A549 (cell line): ENCODE measurements at regions not wholly inside any gene's neighbourhood (a gene's known extent, or its start where the extent isn't known, plus 50 kb on each side); places are given as distances from the start of the nearest gene placed in this dataset.

ENCODE experiments used
- ATAC-seq, 2 experiments: fragments of 200-7000 bp in 1 of 2; fragments of >200 bp in 1 of 2; cut with Nextera tagmentation in 1 of 2; cut with Tn5 transposase in 1 of 2; 3 replicates each; pipeline versions ENCODE4 v1.8.0 to v1.9.1; 2018 to 2020; ENCODE audit warnings: mild to moderate bottlenecking in 1 of 2, moderate library complexity in 1 of 2
- CTCF ChIA-PET: fragments of 300-600 bp; sonication (Branson Sonifier 250); formaldehyde crosslinking; extraction: SDS; loops from one replicate; lab custom pipeline; 2021; ENCODE audit warnings: antibody characterized with exemption, inconsistent platforms; lab: Yijun Ruan, JAX
- POLR2A ChIA-PET: fragments of 350-600 bp; formaldehyde crosslinking; extraction: SDS; loops from one replicate; lab custom pipeline; 2021; ENCODE audit warnings: antibody characterized with exemption, inconsistent platforms; lab: Yijun Ruan, JAX
- DNase-seq, 2 experiments: peaks; one replicate each; pipeline versions ENCODE4 v3.0.0 to v3.0.0-alpha.2; 2011 to 2016; ENCODE audit warnings: low read depth in 1 of 2, low spot score in 1 of 2
- FAIRE-seq: peaks from 2 replicates; lab custom pipeline; 2011; peaks lifted over from hg19 to GRCh38; lab: Jason Lieb, UNC
- H3K27ac ChIP-seq, 2 experiments: fragments of >200 bp; sonication (Bioruptor Twin); formaldehyde crosslinking; 3 replicates each; pipeline ENCODE4 v1.5.1; 2016 to 2017
- H3K4me1 ChIP-seq: fragments of >200 bp; sonication (Bioruptor Twin); formaldehyde crosslinking; 3 replicates; pipeline ENCODE4 v1.6.1; 2016
- H3K4me2 ChIP-seq: fragments of >200 bp; sonication (Bioruptor Twin); formaldehyde crosslinking; 3 replicates; pipeline ENCODE4 v1.6.1; 2016
- H3K4me3 ChIP-seq: fragments of >200 bp; sonication (Bioruptor Twin); formaldehyde crosslinking; 3 replicates; pipeline ENCODE4 v1.5.1; 2016
- H3K9me3 ChIP-seq: fragments of >200 bp; sonication (Bioruptor Twin); formaldehyde crosslinking; 3 replicates; pipeline ENCODE4 v1.6.1; 2016
- BHLHE40 ChIP-seq: IDR thresholded peaks from 2 replicates; pipeline ENCODE4 v1.6.1; 2012; ENCODE audit warnings: low read depth, low read length, inconsistent platforms
- CBX2 ChIP-seq: fragments of 200-600 bp; sonication (generic); IDR thresholded peaks from 2 replicates; pipeline ENCODE4 v1.6.1; 2016; ENCODE audit warnings: low read depth, mild to moderate bottlenecking, borderline replicate concordance
- CBX8 ChIP-seq: fragments of 200-600 bp; sonication (generic); IDR thresholded peaks from 2 replicates; pipeline ENCODE4 v1.6.1; 2016
- EHF ChIP-seq: fragments of 250-450 bp; sonication (Bioruptor Pico); IDR thresholded peaks from 2 replicates; pipeline ENCODE4 v1.5.0; 2020; ENCODE audit warnings: mild to moderate bottlenecking
- EHMT2 ChIP-seq: fragments of 200-600 bp; sonication (generic); IDR thresholded peaks from 2 replicates; pipeline ENCODE4 v1.6.1; 2016; ENCODE audit warnings: antibody characterized with exemption, low read depth, mild to moderate bottlenecking, moderate library complexity
- FOSB ChIP-seq: fragments of 250-450 bp; sonication (Bioruptor Pico); IDR thresholded peaks from 2 replicates; pipeline ENCODE4 v1.5.0; 2020; ENCODE audit warnings: mild to moderate bottlenecking, moderate library complexity
- FOSL2 ChIP-seq, 2 experiments: fragments of 450-650 bp in 1 of 2; fragments of >200 bp in 1 of 2; sonication (Bioruptor Twin) in 1 of 2; formaldehyde crosslinking; IDR thresholded peaks; 2 replicates each; pipeline versions ENCODE4 v1.5.0 to v1.6.1; 2016 to 2020; ENCODE audit warnings: mild to moderate bottlenecking in 1 of 2, moderate library complexity in 1 of 2
- GATA3 ChIP-seq: IDR thresholded peaks from 2 replicates; pipeline ENCODE4 v1.6.1; 2012; ENCODE audit warnings: borderline replicate concordance
- HDAC2 ChIP-seq: fragments of 200-600 bp; sonication (generic); IDR thresholded peaks from 2 replicates; pipeline ENCODE4 v1.6.1; 2016
- HEYL ChIP-seq: fragments of 250-450 bp; sonication (Bioruptor Pico); IDR thresholded peaks from 2 replicates; pipeline ENCODE4 v1.8.0; 2021; ENCODE audit warnings: mild to moderate bottlenecking, moderate library complexity
- HOXA7 ChIP-seq: fragments of 250-450 bp; sonication (Bioruptor Pico); IDR thresholded peaks from 2 replicates; pipeline ENCODE4 v1.5.0; 2020; ENCODE audit warnings: mild to moderate bottlenecking, moderate library complexity
- HOXB5 ChIP-seq: fragments of 250-450 bp; sonication (Bioruptor Pico); IDR thresholded peaks from 2 replicates; pipeline ENCODE4 v1.5.0; 2020; ENCODE audit warnings: mild to moderate bottlenecking, moderate library complexity
- JUN ChIP-seq, 2 experiments: fragments of >200 bp; sonication (Bioruptor Twin); formaldehyde crosslinking; IDR thresholded peaks; 2 replicates in 1 of 2; 3 replicates in 1 of 2; pipeline ENCODE4 v1.6.1; 2016 to 2017
- MYC ChIP-seq: IDR thresholded peaks from 2 replicates; pipeline ENCODE4 v1.6.1; 2012; ENCODE audit warnings: mild to moderate bottlenecking, inconsistent platforms, low read length, improper control_type of control experiment, borderline replicate concordance
- NR3C1 ChIP-seq: fragments of >200 bp; sonication (Bioruptor Twin); formaldehyde crosslinking; IDR thresholded peaks from 3 replicates; pipeline ENCODE4 v1.6.1; 2017
- POLR2A ChIP-seq: IDR thresholded peaks from 2 replicates; pipeline ENCODE4 v1.6.1; 2012; ENCODE audit warnings: mild to moderate bottlenecking, low read length
- RAD21 ChIP-seq, 2 experiments: fragments of >200 bp in 1 of 2; sonication (Bioruptor Twin) in 1 of 2; formaldehyde crosslinking in 1 of 2; IDR thresholded peaks in 1 of 2; conservative IDR thresholded peaks in 1 of 2; 2 replicates in 1 of 2; 3 replicates in 1 of 2; pipeline ENCODE4 v1.6.1; 2012 to 2018; ENCODE audit warnings: inconsistent platforms in 1 of 2
- RCOR1 ChIP-seq: fragments of 150-350 bp; IDR thresholded peaks from 2 replicates; pipeline ENCODE4 v1.6.1; 2014; ENCODE audit warnings: antibody characterized with exemption, low read length, low read depth
- RNF2 ChIP-seq: fragments of 200-600 bp; sonication (generic); IDR thresholded peaks from 2 replicates; pipeline ENCODE4 v1.6.1; 2016; ENCODE audit warnings: low read depth, mild to moderate bottlenecking, antibody characterized with exemption, moderate library complexity, borderline replicate concordance
- SMC3 ChIP-seq: fragments of >200 bp; sonication (Bioruptor Twin); formaldehyde crosslinking; IDR thresholded peaks from 3 replicates; pipeline ENCODE4 v1.6.1; 2018; ENCODE audit warnings: inconsistent platforms
- TFCP2L1 ChIP-seq: fragments of 250-450 bp; sonication (Bioruptor Pico); IDR thresholded peaks from 2 replicates; pipeline ENCODE4 v1.5.0; 2021; ENCODE audit warnings: mild to moderate bottlenecking
- TP53 ChIP-seq: fragments of 250-450 bp; sonication (Bioruptor Pico); IDR thresholded peaks from 2 replicates; pipeline ENCODE4 v1.5.0; 2021; ENCODE audit warnings: mild to moderate bottlenecking, moderate library complexity
- ZC3H11A ChIP-seq: fragments of 450-650 bp; IDR thresholded peaks from 2 replicates; pipeline ENCODE4 v1.6.1; 2014; ENCODE audit warnings: antibody characterized with exemption, mild to moderate bottlenecking
- ZFP36 ChIP-seq: fragments of 450-650 bp; IDR thresholded peaks from 2 replicates; pipeline ENCODE4 v1.6.1; 2014; ENCODE audit warnings: borderline replicate concordance; ENCODE audit not compliant: partially characterized antibody
- ZNF302 ChIP-seq: fragments of 250-450 bp; sonication (Bioruptor Pico); IDR thresholded peaks from 2 replicates; pipeline ENCODE4 v1.9.0; 2021; ENCODE audit warnings: inconsistent platforms, mild to moderate bottlenecking, moderate library complexity
- ZSCAN20 ChIP-seq: fragments of 250-450 bp; sonication (Bioruptor Pico); IDR thresholded peaks from 2 replicates; pipeline ENCODE4 v1.8.0; 2022; ENCODE audit warnings: mild to moderate bottlenecking, moderate library complexity
- WGBS: methylation state at CpG from one replicate; pipeline ENCODE4 v1.1.6; 2017; ENCODE audit errors: missing lambda C conversion rate; 5-methylcytosine and 5-hydroxymethylcytosine counted together
- TF ChIP-seq, protein P1 (sequence below): fragments of 250-450 bp; sonication (Bioruptor Pico); IDR thresholded peaks from 2 replicates; pipeline ENCODE4 v1.5.0; 2021; ENCODE audit warnings: mild to moderate bottlenecking, moderate library complexity, borderline replicate concordance
- TF ChIP-seq, protein P2 (sequence below): fragments of 250-450 bp; sonication (Bioruptor Pico); IDR thresholded peaks from 2 replicates; pipeline ENCODE4 v1.5.0; 2020; ENCODE audit warnings: low read depth, mild to moderate bottlenecking, moderate library complexity
- TF ChIP-seq, protein P3 (sequence below): fragments of 450-650 bp; IDR thresholded peaks from 2 replicates; pipeline ENCODE4 v1.6.1; 2014; ENCODE audit warnings: antibody characterized with exemption
- TF ChIP-seq, protein P4 (sequence below): fragments of >200 bp; sonication (Bioruptor Twin); formaldehyde crosslinking; IDR thresholded peaks from 2 replicates; pipeline ENCODE4 v1.6.1; 2016
- TF ChIP-seq, protein P5 (sequence below): fragments of 150-350 bp; IDR thresholded peaks from 2 replicates; pipeline ENCODE4 v1.6.1; 2014; ENCODE audit warnings: low read depth, mild to moderate bottlenecking, low read length
- TF ChIP-seq, protein P6 (sequence below): IDR thresholded peaks from 2 replicates; pipeline ENCODE4 v1.6.1; 2012

DNA sequence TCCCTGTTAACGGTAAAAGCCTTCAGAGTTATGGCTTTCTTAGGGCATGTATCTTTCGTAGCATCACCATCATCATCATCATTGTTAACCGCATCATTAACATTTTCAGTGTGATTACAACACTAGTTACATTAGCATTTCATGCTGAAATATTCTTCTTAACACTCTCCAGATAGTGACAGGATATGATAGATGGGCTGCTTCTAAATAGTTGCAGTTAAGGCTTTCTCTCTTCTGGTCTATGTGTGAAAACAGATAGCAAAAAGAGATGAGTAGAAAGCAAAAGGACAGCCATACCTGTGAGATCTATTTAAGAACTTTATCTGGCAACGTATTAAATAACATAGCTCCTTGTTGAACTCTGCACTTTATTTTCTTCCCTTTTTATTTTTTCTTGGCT, 1069.8 kb downstream of the ADGRL3 start:
- H3K4me1 ChIP-seq: no peaks in the 10 kb centered on the region
- WGBS: 23% methylated on average over 4 of the region's 4 CpGs
- FAIRE-seq (no peak), ATAC-seq (no peak), DNase-seq (no peak)
- no peaks in the 10 kb centered on the region for H3K9me3 ChIP-seq
- ChIA-PET CTCF (interaction anchor here (0.6 kb wide), 1 partner anchor 175 kb away, joined by 3 read pairs; no protein-coding TSS in a partner anchor), POLR2A (no interaction called here)
- H3K27ac ChIP-seq: no peak overlapping the region
- no peak overlapping the region for H3K4me2 ChIP-seq
- TF ChIP-seq ZNF302 (CRISPR knock-in tag): no peak
- no peak for TF ChIP-seq HOXB5 (CRISPR knock-in tag)
- no peak for TF ChIP-seq RNF2
- TF ChIP-seq ZFP36: no peak
- no peak for TF ChIP-seq RCOR1
- no peak for TF ChIP-seq GATA3
- no peak for TF ChIP-seq ZSCAN20 (CRISPR knock-in tag)
- TF ChIP-seq CBX8: no peak
- TF ChIP-seq POLR2A: no peak
- TF ChIP-seq, protein P1, sequence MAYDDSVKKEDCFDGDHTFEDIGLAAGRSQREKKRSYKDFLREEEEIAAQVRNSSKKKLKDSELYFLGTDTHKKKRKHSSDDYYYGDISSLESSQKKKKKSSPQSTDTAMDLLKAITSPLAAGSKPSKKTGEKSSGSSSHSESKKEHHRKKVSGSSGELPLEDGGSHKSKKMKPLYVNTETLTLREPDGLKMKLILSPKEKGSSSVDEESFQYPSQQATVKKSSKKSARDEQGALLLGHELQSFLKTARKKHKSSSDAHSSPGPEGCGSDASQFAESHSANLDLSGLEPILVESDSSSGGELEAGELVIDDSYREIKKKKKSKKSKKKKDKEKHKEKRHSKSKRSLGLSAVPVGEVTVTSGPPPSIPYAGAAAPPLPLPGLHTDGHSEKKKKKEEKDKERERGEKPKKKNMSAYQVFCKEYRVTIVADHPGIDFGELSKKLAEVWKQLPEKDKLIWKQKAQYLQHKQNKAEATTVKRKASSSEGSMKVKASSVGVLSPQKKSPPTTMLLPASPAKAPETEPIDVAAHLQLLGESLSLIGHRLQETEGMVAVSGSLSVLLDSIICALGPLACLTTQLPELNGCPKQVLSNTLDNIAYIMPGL (CRISPR knock-in tag): no peak
- TF ChIP-seq EHMT2: no peak
- TF ChIP-seq TP53 (CRISPR knock-in tag): no peak
- no peak overlapping the region for H3K4me3 ChIP-seq

DNA sequence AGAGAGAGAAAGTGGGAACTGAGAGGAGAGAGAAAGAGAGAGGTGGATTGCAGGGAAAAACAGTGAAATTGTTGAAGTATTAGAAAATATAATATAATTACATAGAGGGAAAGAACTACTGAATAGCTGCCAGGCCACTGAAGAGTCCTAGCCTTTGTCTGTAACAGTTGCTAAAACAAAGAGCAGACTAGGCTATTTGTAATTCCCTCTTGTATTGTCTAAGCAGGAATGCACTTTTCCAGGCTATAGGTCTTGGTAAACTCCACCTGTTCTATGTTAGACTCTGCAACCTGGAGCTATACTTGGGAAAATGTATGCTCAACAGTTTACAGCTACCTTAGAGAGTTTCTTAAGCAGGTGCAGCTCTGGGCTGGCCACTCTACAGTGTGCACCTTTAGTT, 1063.3 kb downstream of the ADGRL3 start:
- no peak overlapping the region for H3K4me2 ChIP-seq
- no peak overlapping the region for H3K4me3 ChIP-seq
- no peaks in the 10 kb centered on the region for H3K4me1 ChIP-seq
- H3K9me3 ChIP-seq: no peaks in the 10 kb centered on the region
- DNase-seq: no peak
- CTCF ChIA-PET: no interaction called here
- H3K27ac ChIP-seq: no peak overlapping the region
- TF ChIP-seq HEYL (CRISPR knock-in tag): no peak
- no peak for TF ChIP-seq RAD21 (conservative IDR thresholded peaks at IDR 0.05 in 1 of 2, IDR thresholded peaks at IDR 0.05 in 1 of 2)
- TF ChIP-seq, protein P2, sequence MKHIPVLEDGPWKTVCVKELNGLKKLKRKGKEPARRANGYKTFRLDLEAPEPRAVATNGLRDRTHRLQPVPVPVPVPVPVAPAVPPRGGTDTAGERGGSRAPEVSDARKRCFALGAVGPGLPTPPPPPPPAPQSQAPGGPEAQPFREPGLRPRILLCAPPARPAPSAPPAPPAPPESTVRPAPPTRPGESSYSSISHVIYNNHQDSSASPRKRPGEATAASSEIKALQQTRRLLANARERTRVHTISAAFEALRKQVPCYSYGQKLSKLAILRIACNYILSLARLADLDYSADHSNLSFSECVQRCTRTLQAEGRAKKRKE: no peak
- TF ChIP-seq, protein P3, sequence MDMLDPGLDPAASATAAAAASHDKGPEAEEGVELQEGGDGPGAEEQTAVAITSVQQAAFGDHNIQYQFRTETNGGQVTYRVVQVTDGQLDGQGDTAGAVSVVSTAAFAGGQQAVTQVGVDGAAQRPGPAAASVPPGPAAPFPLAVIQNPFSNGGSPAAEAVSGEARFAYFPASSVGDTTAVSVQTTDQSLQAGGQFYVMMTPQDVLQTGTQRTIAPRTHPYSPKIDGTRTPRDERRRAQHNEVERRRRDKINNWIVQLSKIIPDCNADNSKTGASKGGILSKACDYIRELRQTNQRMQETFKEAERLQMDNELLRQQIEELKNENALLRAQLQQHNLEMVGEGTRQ: no peak
- no peak for TF ChIP-seq ZNF302 (CRISPR knock-in tag)
- no peak for TF ChIP-seq ZC3H11A
- no peak for TF ChIP-seq EHF (CRISPR knock-in tag)
- no peak for TF ChIP-seq BHLHE40
- TF ChIP-seq RCOR1: no peak
- TF ChIP-seq, all 56 proteins: peak for 0
- ATAC-seq: no peak
- no peak for FAIRE-seq
- POLR2A ChIA-PET: no interaction called here

DNA sequence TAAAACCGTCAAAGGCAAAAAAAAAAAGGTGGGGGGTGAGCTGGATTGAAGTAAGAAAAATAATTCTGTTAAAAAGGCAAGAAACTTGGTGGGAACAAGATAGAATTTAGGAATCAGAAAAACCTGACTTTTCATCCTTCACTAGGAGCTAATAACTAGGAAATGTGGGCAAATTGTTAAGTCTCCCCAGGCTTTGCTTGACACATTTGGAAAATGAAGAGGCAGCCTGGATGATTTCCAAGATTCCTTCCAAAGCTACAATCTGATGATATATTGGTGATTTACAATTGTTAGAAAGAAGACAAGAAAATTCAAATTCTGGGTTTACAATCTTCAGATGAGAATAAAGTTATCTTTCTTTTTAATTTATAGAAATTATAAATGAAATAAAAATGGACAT, 1062.5 kb downstream of the ADGRL3 start:
- no peak overlapping the region for H3K4me3 ChIP-seq
- POLR2A ChIA-PET: no interaction called here
- no peak for DNase-seq
- CTCF ChIA-PET: interaction anchor here (0.6 kb wide), 1 partner anchor 165 kb away, joined by 3 read pairs; no protein-coding TSS in a partner anchor
- H3K9me3 ChIP-seq: no peaks in the 10 kb centered on the region
- 23% methylated on average over 1 of the region's 1 CpG for WGBS
- H3K27ac ChIP-seq: no peak overlapping the region
- H3K4me1 ChIP-seq: no peaks in the 10 kb centered on the region
- no peak for FAIRE-seq
- ATAC-seq: no peak
- H3K4me2 ChIP-seq: no peak overlapping the region
- TF ChIP-seq RAD21 (conservative IDR thresholded peaks at IDR 0.05 in 1 of 2, IDR thresholded peaks at IDR 0.05 in 1 of 2) (no peak), HOXB5 (CRISPR knock-in tag) (no peak), HOXA7 (CRISPR knock-in tag) (no peak), HDAC2 (no peak), FOSB (CRISPR knock-in tag) (no peak), TFCP2L1 (CRISPR knock-in tag) (no peak), MYC (no peak), SMC3 (no peak), CBX2 (no peak), JUN (IDR thresholded peaks at IDR 0.05) (no peak), NR3C1 (no peak), ZNF302 (CRISPR knock-in tag) (no peak), FOSL2 (IDR thresholded peaks at IDR 0.05) (no peak), FOSL2 (CRISPR knock-in tag; IDR thresholded peaks at IDR 0.05) (no peak)
- TF ChIP-seq, protein P3: no peak
- TF ChIP-seq, protein P4, sequence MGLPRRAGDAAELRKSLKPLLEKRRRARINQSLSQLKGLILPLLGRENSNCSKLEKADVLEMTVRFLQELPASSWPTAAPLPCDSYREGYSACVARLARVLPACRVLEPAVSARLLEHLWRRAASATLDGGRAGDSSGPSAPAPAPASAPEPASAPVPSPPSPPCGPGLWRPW: no peak
- TF ChIP-seq, protein P5, sequence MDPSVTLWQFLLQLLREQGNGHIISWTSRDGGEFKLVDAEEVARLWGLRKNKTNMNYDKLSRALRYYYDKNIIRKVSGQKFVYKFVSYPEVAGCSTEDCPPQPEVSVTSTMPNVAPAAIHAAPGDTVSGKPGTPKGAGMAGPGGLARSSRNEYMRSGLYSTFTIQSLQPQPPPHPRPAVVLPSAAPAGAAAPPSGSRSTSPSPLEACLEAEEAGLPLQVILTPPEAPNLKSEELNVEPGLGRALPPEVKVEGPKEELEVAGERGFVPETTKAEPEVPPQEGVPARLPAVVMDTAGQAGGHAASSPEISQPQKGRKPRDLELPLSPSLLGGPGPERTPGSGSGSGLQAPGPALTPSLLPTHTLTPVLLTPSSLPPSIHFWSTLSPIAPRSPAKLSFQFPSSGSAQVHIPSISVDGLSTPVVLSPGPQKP: no peak
- TF ChIP-seq, protein P6, sequence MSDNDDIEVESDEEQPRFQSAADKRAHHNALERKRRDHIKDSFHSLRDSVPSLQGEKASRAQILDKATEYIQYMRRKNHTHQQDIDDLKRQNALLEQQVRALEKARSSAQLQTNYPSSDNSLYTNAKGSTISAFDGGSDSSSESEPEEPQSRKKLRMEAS: no peak
